GM18499 (cell line): ENCODE measurements at regions not wholly inside any gene's neighbourhood (a gene's known extent, or its start where the extent isn't known, plus 50 kb on each side); places are given as distances from the start of the nearest gene placed in this dataset.

Experiments
- ATAC-seq: cut with Tn5 transposase; IDR thresholded peaks from one replicate; pipeline ENCODE4 v1.9.1; 2021; ENCODE audit warnings: moderate number of reproducible peaks; ENCODE audit not compliant: insufficient read depth, unreplicated experiment

- ATAC-seq, result no peak
These were observed 79.6 kb upstream of the HMHB1 start for GRCh38 chr5:143732402-143732801.

- no peak for ATAC-seq
These were observed 81.7 kb upstream of the HMHB1 start for GRCh38 chr5:143730112-143730801.

GRCh38 chr5:143729334-143729946, 82.5 kb upstream of the HMHB1 start:
- no peak for ATAC-seq

GRCh38 chr5:143723159-143723558, 88.8 kb upstream of the HMHB1 start:
- ATAC-seq, result no peak

GRCh38 chr5:143721925-143722324, 90.0 kb upstream of the HMHB1 start:
- no peak for ATAC-seq

- no peak for ATAC-seq
These were observed 91.3 kb upstream of the HMHB1 start for GRCh38 chr5:143720689-143721088.

- ATAC-seq, result no peak
These were observed 94.6 kb upstream of the HMHB1 start for GRCh38 chr5:143717400-143717799.

- ATAC-seq, result no peak
These were observed 95.1 kb upstream of the HMHB1 start for GRCh38 chr5:143716881-143717280.

- ATAC-seq, result no peak
These were observed 96.3 kb upstream of the HMHB1 start for GRCh38 chr5:143715616-143716015.

- no peak for ATAC-seq
These were observed 97.3 kb upstream of the HMHB1 start for GRCh38 chr5:143714629-143715028.

- no peak for ATAC-seq
These were observed 98.6 kb upstream of the HMHB1 start for GRCh38 chr5:143713047-143714003.

GRCh38 chr5:143708672-143709071, 103.3 kb upstream of the HMHB1 start:
- no peak for ATAC-seq

- ATAC-seq, result no peak
These were observed 104.2 kb upstream of the HMHB1 start for GRCh38 chr5:143707806-143708205.

GRCh38 chr5:143705381-143705780, 106.6 kb upstream of the HMHB1 start:
- ATAC-seq, result no peak

- no peak for ATAC-seq
These were observed 108.3 kb upstream of the HMHB1 start for GRCh38 chr5:143703659-143704058.

- no peak for ATAC-seq
These were observed 110.5 kb upstream of the HMHB1 start for GRCh38 chr5:143701493-143701892.

- no peak for ATAC-seq
These were observed 111.0 kb upstream of the HMHB1 start for GRCh38 chr5:143700994-143701393.

GRCh38 chr5:143699121-143699520, 112.8 kb upstream of the HMHB1 start:
- ATAC-seq, result no peak

GRCh38 chr5:143698574-143698973, 113.4 kb upstream of the HMHB1 start:
- ATAC-seq, result no peak

- no peak for ATAC-seq
These were observed 115.0 kb upstream of the HMHB1 start for GRCh38 chr5:143696921-143697320.

- ATAC-seq, result no peak
These were observed 116.0 kb upstream of the HMHB1 start for GRCh38 chr5:143695941-143696340.
